T-helper 2 cell (primary cell): ENCODE measurements at regions not wholly inside any gene's neighbourhood (a gene's known extent, or its start where the extent isn't known, plus 50 kb on each side); places are given as distances from the start of the nearest gene placed in this dataset.
"Not testable (repeated sequence)": the region's sequence is repeated elsewhere in the genome, so short reads cannot be mapped to it uniquely, and the experiment has no call there.

Experiments used
- DNase-seq, 5 experiments: peaks; one replicate each; pipeline versions ENCODE4 v3.0.0 to v3.0.0-alpha.2; 2012 to 2022

GRCh38 chr11:116360221-116360941 lies 412.4 kb downstream of the BUD13 start:
- no peak for DNase-seq

GRCh38 chr11:116357784-116358544 lies 414.8 kb downstream of the BUD13 start:
- peak in 1 of 5 experiments; percentile 16 for DNase-seq

- DNase-seq: no peak
Observed at GRCh38 chr11:116356451-116356850, 416.3 kb downstream of the BUD13 start.

GRCh38 chr11:116355104-116355503 lies 417.7 kb downstream of the BUD13 start:
- DNase-seq: no peak

GRCh38 chr11:116353589-116353988 lies 419.2 kb downstream of the BUD13 start:
- DNase-seq: no peak

GRCh38 chr11:116352881-116353280 lies 419.9 kb downstream of the BUD13 start:
- no peak for DNase-seq

- no peak for DNase-seq
Observed at GRCh38 chr11:116348226-116348625, 424.6 kb downstream of the BUD13 start.

- no peak for DNase-seq
Observed at GRCh38 chr11:116345575-116345974, 427.2 kb downstream of the BUD13 start.

- DNase-seq: no peak
Observed at GRCh38 chr11:116344601-116345000, 428.2 kb downstream of the BUD13 start.

GRCh38 chr11:116343270-116343669 lies 429.5 kb downstream of the BUD13 start:
- no peak for DNase-seq

- DNase-seq: no peak
Observed at GRCh38 chr11:116342148-116342547, 430.6 kb downstream of the BUD13 start.

GRCh38 chr11:116339306-116340098 lies 433.3 kb downstream of the BUD13 start:
- no peak for DNase-seq

GRCh38 chr11:116338500-116338899 lies 434.3 kb downstream of the BUD13 start:
- DNase-seq: not testable (repeated sequence)

GRCh38 chr11:116336540-116336939 lies 436.2 kb downstream of the BUD13 start:
- no peak for DNase-seq

- DNase-seq: no peak
Observed at GRCh38 chr11:116335891-116336290, 436.9 kb downstream of the BUD13 start.

GRCh38 chr11:116335078-116335477 lies 437.7 kb downstream of the BUD13 start:
- DNase-seq: no peak

- DNase-seq: no peak
Observed at GRCh38 chr11:116334596-116334995, 438.2 kb downstream of the BUD13 start.

- no peak for DNase-seq
Observed at GRCh38 chr11:116333001-116333535, 439.7 kb downstream of the BUD13 start.

GRCh38 chr11:116332391-116332790 lies 440.4 kb downstream of the BUD13 start:
- no peak for DNase-seq

GRCh38 chr11:116331381-116331780 lies 441.4 kb downstream of the BUD13 start:
- no peak for DNase-seq

GRCh38 chr11:116330439-116331185 lies 442.2 kb downstream of the BUD13 start:
- no peak for DNase-seq

GRCh38 chr11:116329354-116330090 lies 443.3 kb downstream of the BUD13 start:
- DNase-seq: no peak
